Kidney (tissue), 13 donors: ENCODE measurements at regions not wholly inside any gene's neighbourhood (a gene's known extent, or its start where the extent isn't known, plus 50 kb on each side); places are given as distances from the start of the nearest gene placed in this dataset.

Experiments
- DNase-seq, 5 donors: peaks; one replicate each; pipeline ENCODE4 v3.0.0-alpha.2; 2013 to 2020
- FAIRE-seq: peaks from 2 replicates; lab custom pipeline; 2012; peaks lifted over from hg19 to GRCh38; lab: Jason Lieb, UNC
- H3K27ac ChIP-seq, 2 donors: one replicate each; pipeline ENCODE4 v1.7.0; 2013; ENCODE audit warnings: low read depth in 2 of 2, low read length in 2 of 2, inconsistent platforms in 1 of 2
- H3K27me3 ChIP-seq: one replicate; pipeline ENCODE4 v1.7.1; 2013; ENCODE audit warnings: low read length, inconsistent platforms; ENCODE audit not compliant: control insufficient read depth, insufficient read depth
- H3K36me3 ChIP-seq, 3 donors: one replicate each; pipeline versions ENCODE4 v1.7.0 to v1.7.1; 2013; ENCODE audit warnings: low read length in 3 of 3, control low read depth in 1 of 3, inconsistent platforms in 1 of 3; ENCODE audit not compliant: insufficient read depth in 3 of 3, control insufficient read depth in 2 of 3
- H3K4me1 ChIP-seq, 3 donors: one replicate each; pipeline versions ENCODE4 v1.7.0 to v1.7.1; 2013; ENCODE audit warnings: low read length in 3 of 3, inconsistent platforms in 1 of 3, low read depth in 1 of 3; ENCODE audit not compliant: control insufficient read depth in 2 of 3, insufficient read depth in 2 of 3
- H3K4me3 ChIP-seq, 3 donors: one replicate each; pipeline versions ENCODE4 v1.7.0 to v1.8.1; 2013; ENCODE audit warnings: low read length in 3 of 3, control low read depth in 1 of 3, inconsistent platforms in 1 of 3
- H3K9ac ChIP-seq, 3 donors: one replicate each; pipeline versions ENCODE4 v1.7.0 to v1.7.1; 2013; ENCODE audit warnings: low read length in 3 of 3, control low read depth in 1 of 3, inconsistent platforms in 1 of 3
- H3K9me3 ChIP-seq, 3 donors: one replicate each; pipeline versions ENCODE4 v1.7.0 to v1.7.1; 2013; ENCODE audit warnings: low read length in 3 of 3, control low read depth in 1 of 3, inconsistent platforms in 1 of 3; ENCODE audit not compliant: control insufficient read depth in 2 of 3, insufficient read depth in 1 of 3
- intact Hi-C: fragments of 100-400 bp; cut with DNase I; formaldehyde crosslinking; loops from one replicate; pipeline ENCODE4 v1.11.1; 2022
- TF ChIP-seq, protein P1 (sequence below): IDR thresholded peaks from 3 replicates; pipeline ENCODE4 v1.5.1; 2012; ENCODE audit warnings: mild to moderate bottlenecking, moderate library complexity, borderline replicate concordance; ENCODE audit not compliant: insufficient read depth; ENCODE audit errors: extremely low read depth
- donor health status: control.
- donor health status: control.
- donor health status: control.
- donor health status: control.
- donor health status: control.
- donor health status: DM: yes; HTN: yes; CAD: no.
- donor health status: Normal renal cell carcinoma (clear cell type).

DNA sequence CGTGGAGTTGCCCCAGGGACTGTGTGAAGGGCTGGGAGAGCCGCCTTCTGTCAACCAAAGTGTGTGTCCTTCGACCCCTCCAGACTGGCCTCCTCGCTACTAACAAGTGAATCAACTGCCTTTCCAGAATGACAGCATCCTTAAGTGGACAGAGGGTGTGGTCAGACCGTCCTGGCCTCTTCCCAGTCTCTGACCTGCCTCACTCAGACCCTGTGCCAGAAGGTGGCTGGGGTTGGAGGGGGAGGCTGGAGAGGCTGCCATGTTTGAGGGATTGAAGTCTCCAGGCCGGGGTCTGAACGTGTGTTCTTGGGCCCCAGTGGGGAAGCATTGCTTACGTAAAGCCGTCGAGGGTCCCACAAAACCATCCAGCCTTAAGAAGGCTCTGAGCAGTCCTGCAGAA, 389.3 kb upstream of the IRX4 start:
- TF ChIP-seq, protein P1, sequence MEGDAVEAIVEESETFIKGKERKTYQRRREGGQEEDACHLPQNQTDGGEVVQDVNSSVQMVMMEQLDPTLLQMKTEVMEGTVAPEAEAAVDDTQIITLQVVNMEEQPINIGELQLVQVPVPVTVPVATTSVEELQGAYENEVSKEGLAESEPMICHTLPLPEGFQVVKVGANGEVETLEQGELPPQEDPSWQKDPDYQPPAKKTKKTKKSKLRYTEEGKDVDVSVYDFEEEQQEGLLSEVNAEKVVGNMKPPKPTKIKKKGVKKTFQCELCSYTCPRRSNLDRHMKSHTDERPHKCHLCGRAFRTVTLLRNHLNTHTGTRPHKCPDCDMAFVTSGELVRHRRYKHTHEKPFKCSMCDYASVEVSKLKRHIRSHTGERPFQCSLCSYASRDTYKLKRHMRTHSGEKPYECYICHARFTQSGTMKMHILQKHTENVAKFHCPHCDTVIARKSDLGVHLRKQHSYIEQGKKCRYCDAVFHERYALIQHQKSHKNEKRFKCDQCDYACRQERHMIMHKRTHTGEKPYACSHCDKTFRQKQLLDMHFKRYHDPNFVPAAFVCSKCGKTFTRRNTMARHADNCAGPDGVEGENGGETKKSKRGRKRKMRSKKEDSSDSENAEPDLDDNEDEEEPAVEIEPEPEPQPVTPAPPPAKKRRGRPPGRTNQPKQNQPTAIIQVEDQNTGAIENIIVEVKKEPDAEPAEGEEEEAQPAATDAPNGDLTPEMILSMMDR, result no peak
- Histone ChIP-seq H3K9me3 (no peaks in the 10 kb centered on the region), H3K4me3 (no peak overlapping the region), H3K27me3 (peaks cover 2% of the 10 kb centered on the region), H3K36me3 (no peaks in the 10 kb centered on the region), H3K4me1 (no peaks in the 10 kb centered on the region), H3K9ac (no peak overlapping the region), H3K27ac (no peak overlapping the region)
- FAIRE-seq, result no peak
- intact Hi-C loops, result no loop called here
- DNase-seq, result no peak

DNA sequence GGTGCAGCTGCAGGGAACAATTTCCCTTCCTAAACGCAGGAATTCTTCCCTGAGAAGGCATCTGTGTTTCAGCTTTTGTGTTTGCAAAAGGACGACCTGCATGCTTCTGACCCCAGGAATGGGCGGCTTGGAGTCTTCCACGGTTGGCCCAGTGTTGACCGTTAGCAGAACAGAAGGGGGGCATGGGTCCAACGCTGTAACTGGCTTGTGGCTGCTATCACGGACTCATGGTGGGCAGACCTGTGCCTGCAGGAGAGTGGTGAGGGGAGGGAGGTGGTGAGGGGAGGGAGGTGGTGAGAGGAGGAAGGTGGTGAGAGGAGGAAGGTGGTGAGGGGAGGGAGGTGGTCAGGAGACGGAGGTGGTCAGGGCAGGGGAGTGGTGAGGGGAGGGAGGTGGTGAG, 388.6 kb upstream of the IRX4 start:
- Histone ChIP-seq H3K36me3 (no peaks in the 10 kb centered on the region), H3K9ac (no peak overlapping the region), H3K27me3 (peaks cover 2% of the 10 kb centered on the region), H3K27ac (no peak overlapping the region), H3K4me1 (no peaks in the 10 kb centered on the region), H3K4me3 (no peak overlapping the region), H3K9me3 (no peaks in the 10 kb centered on the region)
- TF ChIP-seq, protein P1, result no peak
- no peak for FAIRE-seq
- no peak for DNase-seq
- intact Hi-C loops, result no loop called here

DNA sequence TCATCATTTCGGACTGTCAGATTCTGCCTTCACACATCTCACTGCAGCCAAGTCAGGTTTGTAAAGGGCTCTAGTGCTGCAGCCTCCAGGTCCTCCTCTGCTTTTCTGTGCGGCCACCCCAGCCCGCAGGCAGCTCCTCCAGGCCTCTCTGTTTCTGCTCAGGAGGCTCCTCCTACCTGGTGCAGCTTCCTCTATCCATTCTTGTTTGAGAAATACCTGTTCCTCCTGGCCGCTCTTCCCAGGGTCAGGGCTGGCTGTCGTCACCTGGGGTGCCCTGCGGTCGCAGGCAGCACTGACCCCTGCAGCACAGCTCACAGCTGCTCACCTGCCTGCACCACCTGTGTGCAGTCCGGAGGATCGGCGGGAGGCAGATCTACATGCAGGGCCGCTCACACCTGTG, 387.7 kb upstream of the IRX4 start:
- Histone ChIP-seq H3K9ac (no peak overlapping the region), H3K36me3 (no peaks in the 10 kb centered on the region), H3K27me3 (peaks cover 2% of the 10 kb centered on the region), H3K4me1 (no peaks in the 10 kb centered on the region), H3K27ac (no peak overlapping the region), H3K4me3 (no peak overlapping the region), H3K9me3 (no peaks in the 10 kb centered on the region)
- FAIRE-seq, result no peak
- intact Hi-C loops, result no loop called here
- TF ChIP-seq, protein P1, result no peak
- no peak for DNase-seq

DNA sequence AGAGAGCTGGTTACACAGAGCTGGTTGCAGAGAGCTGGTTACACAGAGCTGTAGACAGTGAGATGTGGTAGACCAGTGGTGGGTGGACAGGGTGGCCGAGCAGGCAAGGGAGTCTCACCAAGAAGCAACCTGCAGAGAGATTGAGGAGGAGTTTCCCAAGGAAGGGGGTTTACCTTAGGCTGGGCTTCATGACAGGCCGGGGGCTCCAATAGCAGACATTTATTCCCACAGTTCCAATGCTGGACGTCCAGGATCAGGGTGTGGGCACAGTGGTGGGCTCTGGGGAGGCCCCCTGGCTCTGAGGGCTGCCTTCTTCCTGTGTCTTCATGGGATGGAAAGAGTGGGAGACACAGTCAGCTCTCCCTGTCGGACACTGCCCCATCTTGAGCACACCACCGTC, 386.9 kb upstream of the IRX4 start:
- Histone ChIP-seq H3K4me3 (no peak overlapping the region), H3K4me1 (no peaks in the 10 kb centered on the region), H3K9me3 (peaks cover 0 to under 1% (median 0%) of the 10 kb centered on the region in 3 donors), H3K9ac (no peak overlapping the region), H3K27ac (no peak overlapping the region), H3K27me3 (peaks cover 2% of the 10 kb centered on the region), H3K36me3 (no peaks in the 10 kb centered on the region)
- DNase-seq, result no peak
- intact Hi-C loops, result no loop called here
- TF ChIP-seq, protein P1, result no peak
- FAIRE-seq, result no peak
